SU-DHL-6 (cell line): ENCODE measurements at regions not wholly inside any gene's neighbourhood (a gene's known extent, or its start where the extent isn't known, plus 50 kb on each side); places are given as distances from the start of the nearest gene placed in this dataset.

Source experiments
- CTCF ChIP-seq: fragments of 200-600 bp; sonication (generic); IDR thresholded peaks from one replicate; pipeline ENCODE4 v1.5.1; 2017; ENCODE audit warnings: antibody characterized with exemption, mild to moderate bottlenecking, low read length, moderate library complexity; ENCODE audit not compliant: insufficient read depth, poor library complexity, severe bottlenecking
- EZH2phosphoT487 ChIP-seq: fragments of 200-600 bp; sonication (generic), shearing (Covaris generic); conservative IDR thresholded peaks from 2 replicates; pipeline ENCODE4 v1.6.1; 2018; ENCODE audit warnings: mild to moderate bottlenecking, antibody characterized with exemption, low read length, moderate library complexity, mixed read lengths

- TF ChIP-seq CTCF (no peak), EZH2phosphoT487 (no peak)
Observed at GRCh38 chr6:76612954-76613353, 540.5 kb upstream of the IMPG1 start.
